Ishikawa (cell line): ENCODE measurements at regions not wholly inside any gene's neighbourhood (a gene's known extent, or its start where the extent isn't known, plus 50 kb on each side); places are given as distances from the start of the nearest gene placed in this dataset.

Experiments used
- CEBPB ChIP-seq: IDR thresholded peaks from 2 replicates; pipeline ENCODE4 v1.6.1; 2012
- CREB1 ChIP-seq: IDR thresholded peaks from 2 replicates; pipeline ENCODE4 v1.6.1; 2012; ENCODE audit warnings: low read depth
- EGR1 ChIP-seq: IDR thresholded peaks from 2 replicates; pipeline ENCODE4 v1.6.1; 2012
- EP300 ChIP-seq: IDR thresholded peaks from 2 replicates; pipeline ENCODE4 v1.6.1; 2012; ENCODE audit warnings: borderline replicate concordance
- FOXM1 ChIP-seq: IDR thresholded peaks from 2 replicates; pipeline ENCODE4 v1.6.1; 2012; ENCODE audit warnings: low read depth, borderline replicate concordance
- NFIC ChIP-seq: IDR thresholded peaks from 2 replicates; pipeline ENCODE4 v1.6.1; 2012
- RAD21 ChIP-seq: IDR thresholded peaks from 2 replicates; pipeline ENCODE4 v1.6.1; 2012; ENCODE audit warnings: low read depth
- TAF1 ChIP-seq: IDR thresholded peaks from 2 replicates; pipeline ENCODE4 v1.6.1; 2012; ENCODE audit warnings: low read depth, mild to moderate bottlenecking
- TCF12 ChIP-seq: IDR thresholded peaks from 2 replicates; pipeline ENCODE4 v1.6.1; 2012; ENCODE audit warnings: low read depth
- TEAD4 ChIP-seq: IDR thresholded peaks from 2 replicates; pipeline ENCODE4 v1.6.1; 2012
- YY1 ChIP-seq: IDR thresholded peaks from 2 replicates; pipeline ENCODE4 v1.6.1; 2012; ENCODE audit warnings: low read depth
- ZBTB7A ChIP-seq: IDR thresholded peaks from 2 replicates; pipeline ENCODE4 v1.6.1; 2012; ENCODE audit warnings: low read depth
- TF ChIP-seq, protein P1 (sequence below): IDR thresholded peaks from 2 replicates; pipeline ENCODE4 v1.6.1; 2012
- TF ChIP-seq, protein P2 (sequence below): IDR thresholded peaks from 2 replicates; pipeline ENCODE4 v1.6.1; 2012
- TF ChIP-seq, protein P3 (sequence below): IDR thresholded peaks from 2 replicates; pipeline ENCODE4 v1.6.1; 2012; ENCODE audit warnings: low read depth, mild to moderate bottlenecking

DNA sequence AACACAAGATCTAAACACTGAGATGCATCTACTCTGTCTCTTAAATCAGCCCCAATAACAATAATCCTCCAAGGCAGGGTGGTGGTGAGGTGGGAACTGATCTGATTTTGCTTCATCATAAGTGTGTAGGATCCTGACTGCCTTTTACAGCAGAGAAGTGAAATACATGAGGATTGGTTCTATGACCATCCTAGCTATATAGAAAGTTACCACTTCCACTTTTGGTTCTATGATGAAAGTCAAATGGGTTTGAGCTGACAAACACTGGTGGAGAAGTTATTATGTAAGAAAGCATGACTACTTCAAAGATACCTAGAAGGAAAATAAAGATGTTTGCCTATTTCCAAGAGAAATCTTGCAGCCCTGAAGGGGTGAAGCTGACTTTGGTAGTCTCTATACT, 181.6 kb downstream of the NKX6-1 start:
- TF ChIP-seq TEAD4 (no peak), FOXM1 (no peak), NFIC (no peak), EP300 (no peak), TCF12 (no peak), EGR1 (no peak), RAD21 (no peak), CEBPB (no peak), CREB1 (no peak), TAF1 (no peak), ZBTB7A (no peak), YY1 (no peak)
- TF ChIP-seq, protein P1, sequence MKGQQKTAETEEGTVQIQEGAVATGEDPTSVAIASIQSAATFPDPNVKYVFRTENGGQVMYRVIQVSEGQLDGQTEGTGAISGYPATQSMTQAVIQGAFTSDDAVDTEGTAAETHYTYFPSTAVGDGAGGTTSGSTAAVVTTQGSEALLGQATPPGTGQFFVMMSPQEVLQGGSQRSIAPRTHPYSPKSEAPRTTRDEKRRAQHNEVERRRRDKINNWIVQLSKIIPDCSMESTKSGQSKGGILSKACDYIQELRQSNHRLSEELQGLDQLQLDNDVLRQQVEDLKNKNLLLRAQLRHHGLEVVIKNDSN: no peak
- TF ChIP-seq, protein P2, sequence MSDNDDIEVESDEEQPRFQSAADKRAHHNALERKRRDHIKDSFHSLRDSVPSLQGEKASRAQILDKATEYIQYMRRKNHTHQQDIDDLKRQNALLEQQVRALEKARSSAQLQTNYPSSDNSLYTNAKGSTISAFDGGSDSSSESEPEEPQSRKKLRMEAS: no peak
- TF ChIP-seq, protein P3, sequence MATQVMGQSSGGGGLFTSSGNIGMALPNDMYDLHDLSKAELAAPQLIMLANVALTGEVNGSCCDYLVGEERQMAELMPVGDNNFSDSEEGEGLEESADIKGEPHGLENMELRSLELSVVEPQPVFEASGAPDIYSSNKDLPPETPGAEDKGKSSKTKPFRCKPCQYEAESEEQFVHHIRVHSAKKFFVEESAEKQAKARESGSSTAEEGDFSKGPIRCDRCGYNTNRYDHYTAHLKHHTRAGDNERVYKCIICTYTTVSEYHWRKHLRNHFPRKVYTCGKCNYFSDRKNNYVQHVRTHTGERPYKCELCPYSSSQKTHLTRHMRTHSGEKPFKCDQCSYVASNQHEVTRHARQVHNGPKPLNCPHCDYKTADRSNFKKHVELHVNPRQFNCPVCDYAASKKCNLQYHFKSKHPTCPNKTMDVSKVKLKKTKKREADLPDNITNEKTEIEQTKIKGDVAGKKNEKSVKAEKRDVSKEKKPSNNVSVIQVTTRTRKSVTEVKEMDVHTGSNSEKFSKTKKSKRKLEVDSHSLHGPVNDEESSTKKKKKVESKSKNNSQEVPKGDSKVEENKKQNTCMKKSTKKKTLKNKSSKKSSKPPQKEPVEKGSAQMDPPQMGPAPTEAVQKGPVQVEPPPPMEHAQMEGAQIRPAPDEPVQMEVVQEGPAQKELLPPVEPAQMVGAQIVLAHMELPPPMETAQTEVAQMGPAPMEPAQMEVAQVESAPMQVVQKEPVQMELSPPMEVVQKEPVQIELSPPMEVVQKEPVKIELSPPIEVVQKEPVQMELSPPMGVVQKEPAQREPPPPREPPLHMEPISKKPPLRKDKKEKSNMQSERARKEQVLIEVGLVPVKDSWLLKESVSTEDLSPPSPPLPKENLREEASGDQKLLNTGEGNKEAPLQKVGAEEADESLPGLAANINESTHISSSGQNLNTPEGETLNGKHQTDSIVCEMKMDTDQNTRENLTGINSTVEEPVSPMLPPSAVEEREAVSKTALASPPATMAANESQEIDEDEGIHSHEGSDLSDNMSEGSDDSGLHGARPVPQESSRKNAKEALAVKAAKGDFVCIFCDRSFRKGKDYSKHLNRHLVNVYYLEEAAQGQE: no peak

DNA sequence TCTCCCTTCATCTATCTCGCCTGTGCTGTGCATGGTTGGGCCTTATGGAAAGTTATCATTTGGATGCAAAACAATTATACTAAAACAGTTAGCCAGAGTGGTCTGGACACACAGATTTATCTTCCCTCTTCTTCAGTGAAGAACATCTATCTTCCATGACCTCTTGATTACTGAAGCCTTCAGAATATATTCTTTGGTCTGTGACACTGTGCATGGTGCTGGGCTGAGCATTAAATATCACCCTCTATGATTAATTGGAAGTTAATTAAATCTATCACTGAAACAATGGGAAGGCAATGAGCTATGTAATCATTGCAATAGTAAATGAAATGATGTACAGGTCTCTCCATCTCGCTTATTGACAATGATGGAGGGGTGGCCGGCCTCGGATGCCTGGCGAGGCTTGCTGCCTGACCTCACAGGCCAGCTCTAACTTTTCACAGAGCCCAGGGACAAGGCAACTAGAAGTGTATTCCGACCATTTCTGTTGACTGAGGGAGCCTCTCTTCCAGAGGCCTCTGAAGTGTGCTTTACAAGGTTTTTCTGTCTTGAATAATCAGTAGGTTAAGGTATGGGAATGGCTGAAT, 186.6 kb downstream of the NKX6-1 start:
- TF ChIP-seq, protein P2: no peak

DNA sequence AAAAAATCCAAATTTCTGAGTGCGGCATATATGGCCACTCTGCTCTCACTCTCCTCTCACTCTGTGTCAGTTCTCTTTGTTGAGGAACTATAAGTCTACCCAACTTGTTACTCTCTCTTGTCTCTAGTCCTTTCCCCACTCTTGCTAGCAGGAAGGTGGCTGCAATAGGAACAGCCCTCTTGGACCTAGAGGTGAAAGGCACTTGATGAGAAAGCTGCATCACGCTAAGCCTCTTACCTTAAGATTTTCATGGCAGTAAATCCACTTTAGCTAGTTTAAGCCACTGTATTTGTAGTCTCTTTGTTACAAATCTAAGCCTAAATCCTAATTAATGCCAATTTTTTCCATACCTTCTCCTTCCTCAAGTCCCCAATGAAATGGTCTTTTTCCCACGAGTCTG, 189.9 kb downstream of the NKX6-1 start:
- no peak for TF ChIP-seq YY1
- TF ChIP-seq, protein P2: no peak
- TF ChIP-seq, protein P3: no peak

DNA sequence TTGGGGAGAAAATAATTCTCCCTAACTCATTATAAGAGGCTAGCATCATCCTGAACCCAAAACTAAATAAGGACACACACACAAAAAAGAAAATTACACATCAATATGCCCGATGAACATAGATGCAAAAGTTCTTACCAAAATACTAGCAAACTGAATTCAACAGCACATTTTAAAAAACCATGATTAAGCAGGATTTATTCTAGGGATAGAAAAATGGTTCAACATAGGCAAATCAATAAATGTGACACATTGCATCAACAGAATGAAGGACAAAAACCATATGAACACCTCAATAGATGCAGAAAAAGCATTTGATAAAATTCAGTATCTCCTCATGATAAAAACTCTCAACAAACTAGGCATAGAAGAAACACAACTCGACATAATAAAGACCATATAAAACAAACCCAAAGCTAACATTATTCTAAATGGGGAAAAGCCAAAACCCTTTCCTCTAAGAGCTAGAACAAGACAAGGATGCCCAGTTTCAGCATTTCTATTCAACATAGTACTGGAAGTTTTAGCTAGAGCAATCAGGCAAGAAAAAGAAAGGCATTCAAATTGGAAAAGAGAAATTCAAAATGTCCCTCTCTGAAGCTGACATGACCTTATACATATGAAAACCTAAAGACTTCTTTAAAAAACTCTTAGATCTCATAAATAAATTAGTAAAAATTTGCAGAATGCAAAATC, 200.9 kb downstream of the NKX6-1 start:
- TF ChIP-seq, protein P1: no peak
- TF ChIP-seq, protein P3: no peak
- TF ChIP-seq TAF1 (no peak), EGR1 (no peak), EP300 (no peak), FOXM1 (no peak), CREB1 (no peak), ZBTB7A (no peak), NFIC (no peak), TCF12 (no peak)

DNA sequence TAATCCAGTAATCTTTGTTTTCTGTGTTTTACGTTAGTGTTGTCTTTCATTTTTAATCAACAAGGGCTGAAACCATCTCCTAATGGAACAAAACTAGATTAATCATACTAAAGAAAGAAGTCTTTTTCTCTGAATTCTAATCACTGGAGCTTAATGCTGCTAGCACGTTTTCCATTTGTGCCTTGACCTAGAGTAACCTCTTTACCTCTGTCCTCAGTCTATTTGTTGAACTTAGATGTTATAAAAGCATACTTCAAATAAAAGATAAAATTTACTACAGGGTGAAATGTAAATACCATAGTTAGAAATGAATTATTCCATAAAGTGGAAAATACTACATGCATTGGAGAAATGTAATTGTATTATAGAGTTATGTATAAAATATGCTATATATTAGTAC, 207.1 kb downstream of the NKX6-1 start:
- TF ChIP-seq, protein P2: no peak
- no peak for TF ChIP-seq TCF12
- TF ChIP-seq EGR1: no peak
- TF ChIP-seq, protein P3: no peak
- TF ChIP-seq CEBPB: no peak
- no peak for TF ChIP-seq RAD21
- no peak for TF ChIP-seq FOXM1
- no peak for TF ChIP-seq TEAD4
- TF ChIP-seq EP300: no peak
- TF ChIP-seq TAF1: no peak
- TF ChIP-seq NFIC: no peak
